Astrocyte (in vitro differentiated cells and primary cell): ENCODE measurements at regions not wholly inside any gene's neighbourhood (a gene's known extent, or its start where the extent isn't known, plus 50 kb on each side); places are given as distances from the start of the nearest gene placed in this dataset.

Experiments
- CTCF ChIP-seq: IDR thresholded peaks from 2 replicates; pipeline ENCODE4 v1.5.1; 2011; ENCODE audit warnings: low read depth, mild to moderate bottlenecking, inconsistent platforms, low read length, moderate library complexity; ENCODE audit not compliant: insufficient read depth
- EZH2 ChIP-seq: IDR thresholded peaks from 2 replicates; pipeline ENCODE4 v1.6.1; 2012; ENCODE audit warnings: mild to moderate bottlenecking, low read length, inconsistent platforms; ENCODE audit not compliant: insufficient read depth

GRCh38 chr10:123588386-123588914, 77.7 kb upstream of the GPR26 start:
- TF ChIP-seq CTCF (no peak), EZH2 (no peak)
